ENCODE measurements at regions not wholly inside any gene's neighbourhood (a gene's known extent, or its start where the extent isn't known, plus 50 kb on each side); places are given as distances from the start of the nearest gene placed in this dataset.

- no peak overlapping the region for H3K4me3 Mint-ChIP-seq
- intact Hi-C loops (cut with micrococcal nuclease): no loop called here
- no peak overlapping the region for H3K27ac Mint-ChIP-seq
- no peak for DNase-seq (ENCODE audit: low spot score)
- peaks cover 2% of the 10 kb centered on the region for H3K27me3 Mint-ChIP-seq (ENCODE audit: insufficient read depth)
- H3K9me3 Mint-ChIP-seq: no peaks in the 10 kb centered on the region
- H3K36me3 Mint-ChIP-seq (ENCODE audit: low read depth): no peaks in the 10 kb centered on the region
- no peaks in the 10 kb centered on the region for H3K4me1 Mint-ChIP-seq (ENCODE audit: low read depth)
Observed at GRCh38 chr1:88029899-88030298, 654.2 kb upstream of the PKN2 start.

DNA sequence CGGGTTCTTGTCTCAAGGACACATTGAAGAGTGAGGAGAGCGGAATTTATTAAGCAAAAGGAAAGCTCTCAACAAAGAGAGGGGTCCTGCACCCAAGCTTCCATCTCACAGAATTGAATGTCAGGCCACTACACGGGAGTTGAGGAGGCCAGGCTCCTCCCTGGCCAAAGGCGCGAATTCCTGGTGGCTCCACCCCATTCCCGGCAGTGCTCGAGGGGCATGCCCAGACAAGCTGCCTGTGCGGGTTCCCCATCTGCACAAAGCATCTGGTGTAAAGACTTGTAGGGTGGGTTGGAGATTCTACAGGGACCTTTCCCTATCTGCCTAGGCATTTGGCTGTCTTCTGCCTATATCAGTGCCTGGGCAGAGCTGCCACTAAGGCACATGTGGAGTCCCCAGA, 648.5 kb upstream of the PKN2 start:
- Mint-ChIP-seq H3K36me3 (ENCODE audit: low read depth) (no peaks in the 10 kb centered on the region), H3K4me3 (no peak overlapping the region), H3K9me3 (no peaks in the 10 kb centered on the region), H3K27me3 (ENCODE audit: insufficient read depth) (peaks cover 2% of the 10 kb centered on the region), H3K27ac (no peak overlapping the region), H3K4me1 (ENCODE audit: low read depth) (no peaks in the 10 kb centered on the region)
- intact Hi-C loops (cut with micrococcal nuclease): no loop called here
- DNase-seq (ENCODE audit: low spot score): no peak

GRCh38 chr1:88036345-88037014, 647.6 kb upstream of the PKN2 start:
- no peak overlapping the region for H3K27ac Mint-ChIP-seq
- no peaks in the 10 kb centered on the region for H3K36me3 Mint-ChIP-seq (ENCODE audit: low read depth)
- no peak for DNase-seq (ENCODE audit: low spot score)
- no peaks in the 10 kb centered on the region for H3K9me3 Mint-ChIP-seq
- no peaks in the 10 kb centered on the region for H3K4me1 Mint-ChIP-seq (ENCODE audit: low read depth)
- no peaks in the 10 kb centered on the region for H3K27me3 Mint-ChIP-seq (ENCODE audit: insufficient read depth)
- intact Hi-C loops (cut with micrococcal nuclease): no loop called here
- H3K4me3 Mint-ChIP-seq: no peak overlapping the region

GRCh38 chr1:88039240-88039639, 644.8 kb upstream of the PKN2 start:
- DNase-seq (ENCODE audit: low spot score): no peak
- Mint-ChIP-seq H3K9me3 (no peaks in the 10 kb centered on the region), H3K27me3 (ENCODE audit: insufficient read depth) (no peaks in the 10 kb centered on the region), H3K27ac (no peak overlapping the region), H3K36me3 (ENCODE audit: low read depth) (no peaks in the 10 kb centered on the region), H3K4me3 (no peak overlapping the region), H3K4me1 (ENCODE audit: low read depth) (no peaks in the 10 kb centered on the region)
- intact Hi-C loops (cut with micrococcal nuclease): no loop called here

DNA sequence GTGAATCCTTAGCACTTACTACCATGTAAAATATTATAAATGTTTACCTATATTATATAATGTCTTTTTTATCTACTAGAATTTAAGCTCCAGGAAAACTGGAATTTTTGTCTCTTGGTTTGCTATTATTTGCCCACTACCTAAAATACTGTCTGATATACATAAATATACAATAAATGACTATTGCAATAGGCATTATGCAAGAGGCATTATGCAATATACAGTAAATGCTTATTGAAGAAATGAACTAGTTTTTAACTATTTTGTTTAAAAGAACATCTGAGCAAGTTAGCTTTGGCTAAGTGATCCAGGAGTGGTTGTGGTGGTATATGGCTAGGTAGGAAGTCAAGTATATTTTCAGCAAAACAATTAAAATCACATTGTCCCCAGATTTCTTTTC, 640.2 kb upstream of the PKN2 start:
- Mint-ChIP-seq H3K27me3 (ENCODE audit: insufficient read depth) (no peaks in the 10 kb centered on the region), H3K9me3 (no peaks in the 10 kb centered on the region), H3K4me1 (ENCODE audit: low read depth) (no peaks in the 10 kb centered on the region), H3K36me3 (ENCODE audit: low read depth) (no peaks in the 10 kb centered on the region), H3K4me3 (no peak overlapping the region), H3K27ac (no peak overlapping the region)
- no peak for DNase-seq (ENCODE audit: low spot score)
- intact Hi-C loops (cut with micrococcal nuclease): no loop called here

- intact Hi-C loops (cut with micrococcal nuclease): no loop called here
- no peak overlapping the region for H3K27ac Mint-ChIP-seq
- H3K4me3 Mint-ChIP-seq: no peak overlapping the region
- DNase-seq (ENCODE audit: low spot score): no peak
- no peaks in the 10 kb centered on the region for H3K9me3 Mint-ChIP-seq
- H3K27me3 Mint-ChIP-seq (ENCODE audit: insufficient read depth): no peaks in the 10 kb centered on the region
- no peaks in the 10 kb centered on the region for H3K4me1 Mint-ChIP-seq (ENCODE audit: low read depth)
- no peaks in the 10 kb centered on the region for H3K36me3 Mint-ChIP-seq (ENCODE audit: low read depth)
Observed at GRCh38 chr1:88052167-88052566, 631.9 kb upstream of the PKN2 start.

GRCh38 chr1:88053065-88053464, 631.0 kb upstream of the PKN2 start:
- H3K9me3 Mint-ChIP-seq: no peaks in the 10 kb centered on the region
- H3K27ac Mint-ChIP-seq: no peak overlapping the region
- no peak for DNase-seq (ENCODE audit: low spot score)
- no peaks in the 10 kb centered on the region for H3K27me3 Mint-ChIP-seq (ENCODE audit: insufficient read depth)
- H3K36me3 Mint-ChIP-seq (ENCODE audit: low read depth): no peaks in the 10 kb centered on the region
- no peak overlapping the region for H3K4me3 Mint-ChIP-seq
- H3K4me1 Mint-ChIP-seq (ENCODE audit: low read depth): no peaks in the 10 kb centered on the region
- intact Hi-C loops (cut with micrococcal nuclease): no loop called here

- intact Hi-C loops (cut with micrococcal nuclease): no loop called here
- Mint-ChIP-seq H3K4me1 (ENCODE audit: low read depth) (no peaks in the 10 kb centered on the region), H3K36me3 (ENCODE audit: low read depth) (no peaks in the 10 kb centered on the region), H3K4me3 (no peak overlapping the region), H3K27ac (no peak overlapping the region), H3K9me3 (no peaks in the 10 kb centered on the region), H3K27me3 (ENCODE audit: insufficient read depth) (no peaks in the 10 kb centered on the region)
- no peak for DNase-seq (ENCODE audit: low spot score)
Observed at GRCh38 chr1:88056881-88057280, 627.2 kb upstream of the PKN2 start.

GRCh38 chr1:88058205-88058604, 625.9 kb upstream of the PKN2 start:
- DNase-seq (ENCODE audit: low spot score): no peak
- Mint-ChIP-seq H3K9me3 (no peaks in the 10 kb centered on the region), H3K36me3 (ENCODE audit: low read depth) (no peaks in the 10 kb centered on the region), H3K27me3 (ENCODE audit: insufficient read depth) (no peaks in the 10 kb centered on the region), H3K4me3 (no peak overlapping the region), H3K27ac (no peak overlapping the region), H3K4me1 (ENCODE audit: low read depth) (no peaks in the 10 kb centered on the region)
- intact Hi-C loops (cut with micrococcal nuclease): no loop called here

DNA sequence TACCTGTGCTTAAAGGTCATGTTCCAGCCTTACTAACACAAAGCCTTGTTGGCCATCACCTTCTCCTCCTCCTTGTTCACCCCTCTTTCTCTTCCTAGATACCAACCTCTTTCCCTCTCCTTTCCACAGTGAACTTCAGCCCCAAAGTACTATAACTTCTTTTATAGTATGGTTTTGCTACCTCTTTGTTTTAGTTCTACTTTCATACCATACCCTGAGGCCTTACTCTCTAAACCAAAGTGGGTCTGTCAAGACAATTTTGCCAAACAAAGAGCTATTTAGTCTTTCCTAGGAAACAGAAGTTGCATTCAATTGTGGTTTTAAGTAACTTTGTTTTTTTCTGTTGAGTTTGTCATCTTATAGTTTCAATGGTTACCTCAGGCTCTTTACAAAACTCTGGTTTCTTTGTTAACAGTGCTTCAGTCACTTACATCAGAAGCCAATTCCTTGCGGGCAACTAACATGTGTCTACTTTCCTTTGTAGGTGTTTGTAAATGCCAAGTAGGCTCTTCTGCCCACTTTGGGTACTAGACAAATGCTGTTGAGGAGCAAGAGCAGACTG, 623.9 kb upstream of the PKN2 start:
- H3K4me1 Mint-ChIP-seq (ENCODE audit: low read depth): no peaks in the 10 kb centered on the region
- no peaks in the 10 kb centered on the region for H3K9me3 Mint-ChIP-seq
- H3K36me3 Mint-ChIP-seq (ENCODE audit: low read depth): no peaks in the 10 kb centered on the region
- H3K4me3 Mint-ChIP-seq: no peak overlapping the region
- intact Hi-C loops (cut with micrococcal nuclease): no loop called here
- H3K27ac Mint-ChIP-seq: no peak overlapping the region
- DNase-seq (ENCODE audit: low spot score): no peak
- H3K27me3 Mint-ChIP-seq (ENCODE audit: insufficient read depth): no peaks in the 10 kb centered on the region

- no peaks in the 10 kb centered on the region for H3K27me3 Mint-ChIP-seq (ENCODE audit: insufficient read depth)
- DNase-seq (ENCODE audit: low spot score): no peak
- H3K4me1 Mint-ChIP-seq (ENCODE audit: low read depth): no peaks in the 10 kb centered on the region
- intact Hi-C loops (cut with micrococcal nuclease): loop anchor here (1.0 kb wide), 1 partner anchor 768 kb away; no protein-coding TSS in a partner anchor
- H3K9me3 Mint-ChIP-seq: no peaks in the 10 kb centered on the region
- H3K4me3 Mint-ChIP-seq: no peak overlapping the region
- no peaks in the 10 kb centered on the region for H3K36me3 Mint-ChIP-seq (ENCODE audit: low read depth)
- no peak overlapping the region for H3K27ac Mint-ChIP-seq
Observed at GRCh38 chr1:88060750-88061491, 623.2 kb upstream of the PKN2 start.

GRCh38 chr1:88061492-88062177, 622.4 kb upstream of the PKN2 start:
- Mint-ChIP-seq H3K27me3 (ENCODE audit: insufficient read depth) (no peaks in the 10 kb centered on the region), H3K9me3 (no peaks in the 10 kb centered on the region), H3K27ac (no peak overlapping the region), H3K4me1 (ENCODE audit: low read depth) (no peaks in the 10 kb centered on the region), H3K36me3 (ENCODE audit: low read depth) (no peaks in the 10 kb centered on the region), H3K4me3 (no peak overlapping the region)
- DNase-seq (ENCODE audit: low spot score): no peak
- intact Hi-C loops (cut with micrococcal nuclease): loop anchor here (1.0 kb wide), 1 partner anchor 768 kb away; no protein-coding TSS in a partner anchor

- Mint-ChIP-seq H3K27me3 (ENCODE audit: insufficient read depth) (no peaks in the 10 kb centered on the region), H3K4me3 (no peak overlapping the region), H3K36me3 (ENCODE audit: low read depth) (no peaks in the 10 kb centered on the region), H3K4me1 (ENCODE audit: low read depth) (no peaks in the 10 kb centered on the region), H3K27ac (no peak overlapping the region), H3K9me3 (no peaks in the 10 kb centered on the region)
- DNase-seq (ENCODE audit: low spot score): no peak
- intact Hi-C loops (cut with micrococcal nuclease): no loop called here
Observed at GRCh38 chr1:88062650-88063153, 621.4 kb upstream of the PKN2 start.

Measured in activated T-helper 1 cell treated with anti-CD3 and anti-CD28 coated beads, Interleukin-12 subunit alpha, Interleukin-12 subunit beta, Interleukin-2, Interleukin-4 antibody, amounts not matched to agents 30 ng/mL and 10 ng/mL and 1 ng/mL, durations not matched to agents 14 hours and 24 hours and 36 hours (primary cell).